ENCODE measurements at regions not wholly inside any gene's neighbourhood (a gene's known extent, or its start where the extent isn't known, plus 50 kb on each side); places are given as distances from the start of the nearest gene placed in this dataset.
A peak's percentile ranks its signal among the peaks of the same experiment; 100 is the strongest.

DNA sequence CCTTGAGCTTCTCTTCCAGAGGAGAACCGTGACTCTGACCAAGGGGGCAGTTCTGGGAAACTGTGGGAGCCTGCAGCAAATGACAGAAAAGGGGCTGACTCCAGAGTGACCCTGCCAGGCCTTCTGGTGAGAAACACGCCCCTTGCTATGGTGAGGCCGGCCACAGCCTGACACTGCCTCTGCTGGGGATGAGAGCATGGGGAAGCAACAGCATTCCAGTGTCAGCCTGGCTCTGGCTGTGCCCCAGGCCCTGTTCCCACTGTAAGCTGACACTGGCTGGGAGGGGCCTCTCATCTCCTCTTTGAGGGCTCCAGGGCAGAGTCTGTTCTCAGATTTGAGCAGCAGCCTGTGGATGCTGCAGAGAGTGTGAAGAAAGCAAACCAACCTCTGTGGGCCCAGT lies 180.0 kb upstream of the IL12B start:
- TF ChIP-seq TAF1 (IDR thresholded peaks at IDR 0.05; ENCODE audit: borderline replicate concordance, insufficient read depth, low read length): no peak
- TF ChIP-seq FOXP2 (optimal IDR thresholded peaks at IDR 0.05; ENCODE audit: borderline replicate concordance, extremely low read depth, extremely low read length, insufficient read depth): peak; percentile 65
- TF ChIP-seq SIN3A (IDR thresholded peaks at IDR 0.05; ENCODE audit: borderline replicate concordance, insufficient read depth, low read length): no peak

DNA sequence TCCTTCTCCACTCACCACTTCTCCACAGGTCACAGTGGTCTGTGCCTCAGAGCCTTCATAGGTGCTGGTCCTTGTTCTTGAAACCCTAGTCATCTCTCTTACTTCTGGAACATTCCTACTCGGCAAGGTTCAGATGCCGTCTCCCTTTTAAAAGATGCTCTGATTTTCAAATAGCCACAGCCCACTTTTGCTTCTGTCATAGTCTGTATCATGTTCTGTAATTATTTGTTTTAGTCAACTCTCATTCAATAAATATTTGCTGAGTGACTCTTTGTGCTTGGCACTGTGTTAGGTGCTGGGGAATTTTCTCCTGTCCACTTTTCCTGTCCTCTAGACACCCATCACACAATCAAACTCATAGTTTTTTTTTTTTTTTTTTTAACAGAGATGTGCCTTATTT lies 181.3 kb upstream of the IL12B start:
- TF ChIP-seq SIN3A (IDR thresholded peaks at IDR 0.05; ENCODE audit: borderline replicate concordance, insufficient read depth, low read length): no peak
- TF ChIP-seq, protein P1, sequence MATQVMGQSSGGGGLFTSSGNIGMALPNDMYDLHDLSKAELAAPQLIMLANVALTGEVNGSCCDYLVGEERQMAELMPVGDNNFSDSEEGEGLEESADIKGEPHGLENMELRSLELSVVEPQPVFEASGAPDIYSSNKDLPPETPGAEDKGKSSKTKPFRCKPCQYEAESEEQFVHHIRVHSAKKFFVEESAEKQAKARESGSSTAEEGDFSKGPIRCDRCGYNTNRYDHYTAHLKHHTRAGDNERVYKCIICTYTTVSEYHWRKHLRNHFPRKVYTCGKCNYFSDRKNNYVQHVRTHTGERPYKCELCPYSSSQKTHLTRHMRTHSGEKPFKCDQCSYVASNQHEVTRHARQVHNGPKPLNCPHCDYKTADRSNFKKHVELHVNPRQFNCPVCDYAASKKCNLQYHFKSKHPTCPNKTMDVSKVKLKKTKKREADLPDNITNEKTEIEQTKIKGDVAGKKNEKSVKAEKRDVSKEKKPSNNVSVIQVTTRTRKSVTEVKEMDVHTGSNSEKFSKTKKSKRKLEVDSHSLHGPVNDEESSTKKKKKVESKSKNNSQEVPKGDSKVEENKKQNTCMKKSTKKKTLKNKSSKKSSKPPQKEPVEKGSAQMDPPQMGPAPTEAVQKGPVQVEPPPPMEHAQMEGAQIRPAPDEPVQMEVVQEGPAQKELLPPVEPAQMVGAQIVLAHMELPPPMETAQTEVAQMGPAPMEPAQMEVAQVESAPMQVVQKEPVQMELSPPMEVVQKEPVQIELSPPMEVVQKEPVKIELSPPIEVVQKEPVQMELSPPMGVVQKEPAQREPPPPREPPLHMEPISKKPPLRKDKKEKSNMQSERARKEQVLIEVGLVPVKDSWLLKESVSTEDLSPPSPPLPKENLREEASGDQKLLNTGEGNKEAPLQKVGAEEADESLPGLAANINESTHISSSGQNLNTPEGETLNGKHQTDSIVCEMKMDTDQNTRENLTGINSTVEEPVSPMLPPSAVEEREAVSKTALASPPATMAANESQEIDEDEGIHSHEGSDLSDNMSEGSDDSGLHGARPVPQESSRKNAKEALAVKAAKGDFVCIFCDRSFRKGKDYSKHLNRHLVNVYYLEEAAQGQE (IDR thresholded peaks at IDR 0.05; ENCODE audit: insufficient read depth in 1 of 2, low read depth in 2 of 2, low read length in 2 of 2): no peak
- no peak for TF ChIP-seq FOXP2 (optimal IDR thresholded peaks at IDR 0.05; ENCODE audit: borderline replicate concordance, extremely low read depth, extremely low read length, insufficient read depth)
- no peak for TF ChIP-seq POLR2AphosphoS5 (IDR thresholded peaks at IDR 0.05; ENCODE audit: low read depth, low read length)
- TF ChIP-seq TAF1 (IDR thresholded peaks at IDR 0.05; ENCODE audit: borderline replicate concordance, insufficient read depth, low read length): no peak

DNA sequence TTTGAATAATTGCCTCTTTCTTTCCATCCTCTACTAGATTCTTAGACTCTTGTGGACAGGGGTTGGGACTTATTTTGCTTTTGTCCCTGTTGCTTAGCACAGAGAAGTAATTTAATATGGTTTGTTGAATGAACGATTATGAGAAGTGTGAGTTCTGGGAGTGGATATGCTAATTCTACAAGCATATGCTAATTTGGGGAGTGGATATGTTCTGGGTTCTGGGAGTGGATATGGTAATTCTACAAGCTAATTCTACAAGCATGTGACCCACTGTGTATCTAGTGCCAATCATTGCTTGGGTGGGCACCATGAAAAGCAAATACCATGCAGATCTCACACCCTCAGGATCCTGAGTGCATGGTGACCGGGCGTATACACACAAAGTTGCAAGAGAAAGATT lies 181.8 kb upstream of the IL12B start:
- TF ChIP-seq SIN3A (IDR thresholded peaks at IDR 0.05; ENCODE audit: borderline replicate concordance, insufficient read depth, low read length) (no peak), FOXP2 (optimal IDR thresholded peaks at IDR 0.05; ENCODE audit: borderline replicate concordance, extremely low read depth, extremely low read length, insufficient read depth) (no peak)
- TF ChIP-seq, protein P1 (IDR thresholded peaks at IDR 0.05; ENCODE audit: insufficient read depth in 1 of 2, low read depth in 2 of 2, low read length in 2 of 2): no peak

DNA sequence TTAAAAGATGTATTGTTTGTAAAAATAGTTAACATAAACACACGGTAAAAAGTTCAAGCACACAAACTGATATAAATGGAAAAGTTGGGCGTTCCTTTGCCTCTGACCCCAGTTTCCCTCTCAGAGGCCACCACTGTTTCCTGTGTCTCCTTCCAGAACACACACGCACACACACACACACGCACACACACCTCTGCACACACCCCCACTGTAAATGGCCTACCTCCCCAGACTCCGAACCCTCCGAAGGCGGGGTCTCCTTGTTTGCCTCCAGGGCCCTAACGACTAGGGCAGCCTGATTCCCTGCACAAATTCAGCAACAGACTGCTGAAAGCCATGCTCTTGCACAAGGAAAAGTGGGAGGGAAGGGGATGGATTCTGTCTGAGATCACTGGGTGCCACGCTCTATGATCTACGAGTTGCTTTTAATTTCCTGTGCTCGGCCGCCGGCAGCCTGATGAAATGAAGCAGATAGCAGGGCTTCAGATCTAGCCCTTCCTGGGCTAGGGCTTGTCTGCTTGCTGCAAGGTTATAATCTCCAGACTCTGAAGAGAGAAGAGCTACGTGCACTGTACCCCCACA lies 184.0 kb upstream of the IL12B start:
- TF ChIP-seq POLR2AphosphoS5 (IDR thresholded peaks at IDR 0.05; ENCODE audit: low read depth, low read length) (no peak), FOXP2 (optimal IDR thresholded peaks at IDR 0.05; ENCODE audit: borderline replicate concordance, extremely low read depth, extremely low read length, insufficient read depth) (peak; percentile 9)
- TF ChIP-seq, protein P1 (IDR thresholded peaks at IDR 0.05; ENCODE audit: insufficient read depth in 1 of 2, low read depth in 2 of 2, low read length in 2 of 2): no peak

DNA sequence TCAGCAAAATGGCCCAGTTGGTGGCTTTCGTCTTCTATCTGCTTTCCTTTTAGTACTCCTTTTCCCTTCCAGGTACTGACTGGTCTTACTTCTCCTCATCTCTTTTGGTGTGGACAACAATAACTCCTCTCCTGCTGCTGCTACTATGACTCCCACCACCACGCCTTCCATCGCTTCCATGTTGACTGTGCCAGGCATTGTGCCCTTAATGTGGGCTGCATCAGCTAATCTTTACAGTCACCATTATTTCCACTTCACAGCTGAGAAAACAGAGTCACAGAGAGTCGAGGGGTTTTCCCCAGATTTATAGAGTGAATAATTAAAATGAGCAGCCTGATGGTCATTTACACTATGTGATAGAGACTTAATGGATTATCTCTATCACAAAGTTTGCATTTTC lies 184.9 kb upstream of the IL12B start:
- TF ChIP-seq, protein P1 (IDR thresholded peaks at IDR 0.05; ENCODE audit: insufficient read depth in 1 of 2, low read depth in 2 of 2, low read length in 2 of 2): no peak
- TF ChIP-seq TAF1 (IDR thresholded peaks at IDR 0.05; ENCODE audit: borderline replicate concordance, insufficient read depth, low read length) (no peak), FOXP2 (optimal IDR thresholded peaks at IDR 0.05; ENCODE audit: borderline replicate concordance, extremely low read depth, extremely low read length, insufficient read depth) (no peak), POLR2AphosphoS5 (IDR thresholded peaks at IDR 0.05; ENCODE audit: low read depth, low read length) (no peak), SIN3A (IDR thresholded peaks at IDR 0.05; ENCODE audit: borderline replicate concordance, insufficient read depth, low read length) (no peak)
